ENCODE measurements at regions not wholly inside any gene's neighbourhood (a gene's known extent, or its start where the extent isn't known, plus 50 kb on each side); places are given as distances from the start of the nearest gene placed in this dataset.

GRCh38 chr5:103333376-103333775 is 74.8 kb downstream of the MACIR start:
- TF ChIP-seq CTCF (IDR thresholded peaks at IDR 0.05 in 4 of 5, conservative IDR thresholded peaks at IDR 0.05 in 1 of 5) (no peak), POLR2A (IDR thresholded peaks at IDR 0.05) (no peak)

Measured in gastrocnemius medialis (tissue), 4 donors.